ENCODE measurements at regions not wholly inside any gene's neighbourhood (a gene's known extent, or its start where the extent isn't known, plus 50 kb on each side); places are given as distances from the start of the nearest gene placed in this dataset.
A peak's percentile ranks its signal among the peaks of the same experiment; 100 is the strongest.

- DNase-seq = no peak
Observed at GRCh38 chr22:23405366-23405851, 174.7 kb downstream of the IGLL1 start.

- DNase-seq = peak; percentile 23
Observed at GRCh38 chr22:23404689-23405365, 175.3 kb downstream of the IGLL1 start.

- no peak for DNase-seq
Observed at GRCh38 chr22:23403720-23404688, 176.1 kb downstream of the IGLL1 start.

GRCh38 chr22:23403152-23403719 is 176.9 kb downstream of the IGLL1 start:
- no peak for DNase-seq

- DNase-seq = peak; percentile 91
Observed at GRCh38 chr22:23402275-23403151, 177.6 kb downstream of the IGLL1 start.

- no peak for DNase-seq
Observed at GRCh38 chr22:23401910-23402274, 178.2 kb downstream of the IGLL1 start.

GRCh38 chr22:23401111-23401909 is 178.8 kb downstream of the IGLL1 start:
- DNase-seq = no peak

GRCh38 chr22:23400286-23400981 is 179.7 kb downstream of the IGLL1 start:
- no peak for DNase-seq

GRCh38 chr22:23399367-23400285 is 180.5 kb downstream of the IGLL1 start:
- no peak for DNase-seq

- DNase-seq = peak; percentile 17
Observed at GRCh38 chr22:23398701-23399366, 181.3 kb downstream of the IGLL1 start.

GRCh38 chr22:23397613-23398567 is 182.2 kb downstream of the IGLL1 start:
- no peak for DNase-seq

GRCh38 chr22:23397008-23397612 is 183.0 kb downstream of the IGLL1 start:
- no peak for DNase-seq

- DNase-seq = no peak
Observed at GRCh38 chr22:23396362-23397007, 183.6 kb downstream of the IGLL1 start.

- no peak for DNase-seq
Observed at GRCh38 chr22:23395530-23396361, 184.3 kb downstream of the IGLL1 start.

- no peak for DNase-seq
Observed at GRCh38 chr22:23394525-23395326, 185.4 kb downstream of the IGLL1 start.

Data from RPMI8226 (cell line).